Globus pallidus (tissue), 1 donor: ENCODE measurements at regions not wholly inside any gene's neighbourhood (a gene's known extent, or its start where the extent isn't known, plus 50 kb on each side); places are given as distances from the start of the nearest gene placed in this dataset.
"Not testable (repeated sequence)": the region's sequence is repeated elsewhere in the genome, so short reads cannot be mapped to it uniquely, and the experiment has no call there.

ENCODE experiments used
- DNase-seq: peaks from one replicate; pipeline ENCODE4 v3.0.0-alpha.2; 2015; ENCODE audit warnings: low spot score

- no peak for DNase-seq
Observed at GRCh38 chr14:44616204-44616603, 109.1 kb upstream of the FSCB start.

- no peak for DNase-seq
Observed at GRCh38 chr14:44613061-44613712, 106.1 kb upstream of the FSCB start.

- DNase-seq = no peak
Observed at GRCh38 chr14:44612002-44612401, 104.9 kb upstream of the FSCB start.

DNA sequence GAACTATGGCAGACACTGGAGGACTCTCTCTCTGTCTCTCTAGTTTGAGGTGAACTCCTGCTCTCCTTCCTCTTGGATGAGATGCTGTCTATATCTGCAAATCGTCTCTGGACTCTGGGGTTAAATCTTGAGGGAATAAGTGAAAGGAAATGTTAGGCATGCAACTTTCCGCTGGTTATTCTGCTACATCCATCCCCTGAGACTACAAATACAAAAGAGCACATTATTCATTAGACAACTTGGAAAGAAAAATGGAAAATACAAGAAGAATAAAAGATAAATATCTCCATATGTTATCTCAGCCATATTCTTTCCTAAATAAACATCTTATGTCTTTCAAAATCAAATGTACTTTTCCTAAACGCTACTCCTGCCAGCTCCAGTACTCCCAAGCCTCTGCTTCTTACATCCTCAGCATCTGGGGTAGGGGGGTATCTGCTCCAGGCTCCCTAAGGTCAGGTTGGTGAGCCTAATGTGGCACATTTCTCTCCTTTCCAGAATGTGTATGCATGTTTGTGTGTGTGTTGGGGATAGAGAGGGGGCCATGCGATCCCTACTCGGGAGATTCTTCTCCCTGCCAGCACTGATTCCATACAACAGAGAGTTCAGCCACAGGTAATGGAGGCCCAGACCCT lies 102.9 kb upstream of the FSCB start:
- DNase-seq = no peak

GRCh38 chr14:44609201-44609600 lies 102.1 kb upstream of the FSCB start:
- DNase-seq = no peak

DNA sequence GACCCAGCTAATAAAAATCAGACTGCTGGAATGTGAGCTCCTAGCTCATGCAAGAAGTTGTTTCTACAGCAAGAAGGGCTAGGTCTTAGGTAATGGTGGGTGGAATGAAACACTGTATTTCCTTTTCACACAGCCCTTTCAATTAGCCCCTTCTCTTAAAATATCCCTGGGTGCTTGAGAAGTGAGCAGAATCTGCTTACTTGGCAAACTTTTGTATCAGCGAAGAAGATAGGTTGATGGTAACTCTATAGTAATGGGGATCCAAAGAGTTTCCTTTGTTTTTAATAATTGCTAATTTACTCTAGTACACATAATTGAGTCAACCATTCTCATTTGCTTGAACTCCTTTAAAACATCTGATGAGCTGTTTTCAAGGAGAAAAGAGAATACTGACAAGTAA lies 100.6 kb upstream of the FSCB start:
- DNase-seq = no peak

GRCh38 chr14:44606576-44606975 lies 99.5 kb upstream of the FSCB start:
- no peak for DNase-seq

DNA sequence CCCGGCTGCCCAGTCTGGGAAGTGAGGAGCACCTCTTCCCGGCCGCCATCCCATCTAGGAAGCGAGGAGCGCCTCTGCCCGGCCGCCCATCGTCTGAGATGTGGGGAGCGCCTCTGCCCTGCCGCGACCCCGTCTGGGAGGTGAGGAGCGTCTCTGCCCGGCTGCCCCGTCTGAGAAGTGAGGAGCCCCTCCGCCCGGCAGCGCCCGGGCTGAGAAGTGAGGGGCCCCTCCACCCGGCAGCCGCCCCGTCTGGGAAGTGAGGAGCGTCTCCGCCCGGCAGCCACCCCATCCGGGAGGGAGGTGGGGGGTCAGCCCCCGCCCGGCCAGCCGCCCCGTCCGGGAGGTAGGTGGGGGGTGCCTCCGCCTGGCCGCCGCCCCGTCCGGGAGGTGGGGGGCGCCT lies 94.2 kb upstream of the FSCB start:
- DNase-seq = not testable (repeated sequence)

GRCh38 chr14:44589180-44589579 lies 82.1 kb upstream of the FSCB start:
- no peak for DNase-seq

- DNase-seq = no peak
Observed at GRCh38 chr14:44586910-44587309, 79.8 kb upstream of the FSCB start.

DNA sequence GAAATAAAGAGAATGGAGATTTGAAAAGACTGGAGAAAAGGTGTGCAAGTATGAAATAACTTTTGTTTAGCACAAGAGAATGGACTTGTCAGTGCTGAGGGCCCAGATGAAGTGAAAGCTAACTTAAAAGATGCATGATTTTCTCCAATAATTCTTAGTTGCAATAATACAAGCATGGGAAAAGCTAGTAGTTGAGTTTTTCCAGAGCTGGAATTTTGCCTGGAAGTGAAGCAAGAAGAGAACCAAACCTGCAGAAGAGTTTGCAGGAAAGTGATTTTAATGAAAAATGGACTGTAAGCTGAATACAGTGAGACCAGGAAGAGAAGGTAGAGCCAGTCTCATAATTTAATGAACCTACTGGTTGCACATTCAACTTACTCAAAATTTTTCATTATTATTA lies 69.3 kb upstream of the FSCB start:
- DNase-seq = no peak

GRCh38 chr14:44567997-44568396 lies 60.9 kb upstream of the FSCB start:
- no peak for DNase-seq

DNA sequence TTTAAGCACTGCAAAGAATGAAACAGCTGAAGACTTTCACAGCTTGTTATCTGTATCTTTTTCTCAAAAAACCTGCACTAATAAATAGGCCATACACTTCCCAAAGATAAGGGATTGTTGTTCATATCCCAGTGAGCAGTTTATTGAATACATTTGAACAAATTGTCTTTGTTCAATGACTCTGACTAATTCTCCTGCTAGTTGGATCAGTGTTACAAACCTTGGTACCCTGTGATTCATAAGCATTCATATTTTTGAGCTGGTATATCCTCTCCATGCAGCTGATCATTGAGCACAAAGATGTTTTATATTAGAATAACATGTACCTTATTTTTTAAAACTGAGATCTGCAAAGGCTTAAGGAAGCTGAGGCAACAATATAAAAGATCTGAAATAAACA lies 58.9 kb upstream of the FSCB start:
- no peak for DNase-seq

DNA sequence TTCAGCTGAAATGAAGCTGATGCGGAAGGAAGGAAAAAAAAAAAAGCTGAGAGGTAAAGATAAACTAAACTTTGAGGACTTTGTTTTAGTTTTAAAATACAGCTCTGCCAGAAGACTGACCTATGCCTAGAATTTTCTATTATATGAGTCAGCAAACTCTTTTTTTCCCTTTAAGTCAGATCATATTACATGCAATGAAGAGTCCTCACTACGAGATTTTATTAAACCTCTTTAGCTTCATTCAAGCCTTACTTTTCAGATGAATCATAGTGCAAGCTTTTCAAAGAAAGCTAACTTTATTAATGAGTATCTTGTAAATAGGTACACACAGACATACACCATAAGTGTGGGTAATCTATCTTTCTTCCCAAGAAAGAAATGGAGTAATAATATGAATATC lies 57.8 kb upstream of the FSCB start:
- DNase-seq = no peak
